ENCODE measurements at regions not wholly inside any gene's neighbourhood (a gene's known extent, or its start where the extent isn't known, plus 50 kb on each side); places are given as distances from the start of the nearest gene placed in this dataset.

DNA sequence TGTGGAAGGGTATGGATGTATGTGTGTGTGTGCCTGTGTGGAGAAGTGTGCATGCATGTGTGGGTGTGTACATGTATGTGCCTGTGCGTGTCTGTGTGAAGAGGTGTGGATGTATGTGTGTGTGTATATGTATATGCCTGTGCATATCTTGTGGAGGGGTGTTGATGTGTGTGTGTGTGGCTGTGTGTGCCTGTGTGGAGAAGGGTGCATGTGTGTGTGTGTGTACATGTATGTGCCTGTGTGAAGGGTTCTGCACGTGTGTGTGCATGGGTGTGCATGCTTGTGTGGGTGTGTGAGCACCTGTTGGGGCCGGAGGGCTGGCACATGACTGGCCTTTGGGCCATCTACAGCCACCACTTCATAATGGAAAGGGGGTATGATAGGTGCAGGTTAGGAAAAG is 291.4 kb downstream of the IRX2 start:
- Histone ChIP-seq H3K4me3 (ENCODE audit: low read length) (no peak overlapping the region), H3K27me3 (ENCODE audit: low read length) (no peaks in the 10 kb centered on the region; the same call in 1 of the 2 replicates), H2AFZ (ENCODE audit: low read length) (no peak overlapping the region), H3K27ac (ENCODE audit: low read length) (no peak overlapping the region), H3K36me3 (ENCODE audit: low read depth, low read length) (no peaks in the 10 kb centered on the region), H3K4me2 (ENCODE audit: low read length) (no peak overlapping the region), H3K4me1 (ENCODE audit: insufficient read depth, low read length) (no peaks in the 10 kb centered on the region), H3K9me2 (replicated peaks; ENCODE audit: low read length) (no peaks in the 10 kb centered on the region), H4K20me1 (ENCODE audit: low read length) (no peaks in the 10 kb centered on the region), H3F3A (ENCODE audit: low read length, unreplicated experiment) (no peaks in the 10 kb centered on the region), H3K79me2 (ENCODE audit: low read length) (no peaks in the 10 kb centered on the region), H3K9ac (ENCODE audit: low read length) (no peak overlapping the region), H3K9me3 (ENCODE audit: low read length) (no peaks in the 10 kb centered on the region)
- no peak for DNase-seq
- ChIA-PET POLR2A (ENCODE audit: unreplicated experiment) (no interaction called here), CTCF (no interaction called here)
- intact Hi-C loops (cut with micrococcal nuclease): no loop called here
- no TSS peak for BruUV-seq (replicated peaks)
- no peak for TF ChIP-seq EZH2 (IDR thresholded peaks at IDR 0.05; ENCODE audit: low read length, unreplicated experiment)
- TF ChIP-seq, protein P1, sequence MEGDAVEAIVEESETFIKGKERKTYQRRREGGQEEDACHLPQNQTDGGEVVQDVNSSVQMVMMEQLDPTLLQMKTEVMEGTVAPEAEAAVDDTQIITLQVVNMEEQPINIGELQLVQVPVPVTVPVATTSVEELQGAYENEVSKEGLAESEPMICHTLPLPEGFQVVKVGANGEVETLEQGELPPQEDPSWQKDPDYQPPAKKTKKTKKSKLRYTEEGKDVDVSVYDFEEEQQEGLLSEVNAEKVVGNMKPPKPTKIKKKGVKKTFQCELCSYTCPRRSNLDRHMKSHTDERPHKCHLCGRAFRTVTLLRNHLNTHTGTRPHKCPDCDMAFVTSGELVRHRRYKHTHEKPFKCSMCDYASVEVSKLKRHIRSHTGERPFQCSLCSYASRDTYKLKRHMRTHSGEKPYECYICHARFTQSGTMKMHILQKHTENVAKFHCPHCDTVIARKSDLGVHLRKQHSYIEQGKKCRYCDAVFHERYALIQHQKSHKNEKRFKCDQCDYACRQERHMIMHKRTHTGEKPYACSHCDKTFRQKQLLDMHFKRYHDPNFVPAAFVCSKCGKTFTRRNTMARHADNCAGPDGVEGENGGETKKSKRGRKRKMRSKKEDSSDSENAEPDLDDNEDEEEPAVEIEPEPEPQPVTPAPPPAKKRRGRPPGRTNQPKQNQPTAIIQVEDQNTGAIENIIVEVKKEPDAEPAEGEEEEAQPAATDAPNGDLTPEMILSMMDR (conservative IDR thresholded peaks at IDR 0.05; ENCODE audit: low read depth, low read length): no peak
- TF ChIP-seq EZH2phosphoT487 (IDR thresholded peaks at IDR 0.05; ENCODE audit: borderline replicate concordance, low read length): no peak
- ATAC-seq: no peak

- ATAC-seq (no peak), DNase-seq (no peak)
- H3K27ac ChIP-seq (ENCODE audit: low read length): no peak overlapping the region
- no peaks in the 10 kb centered on the region for H3K36me3 ChIP-seq (ENCODE audit: low read depth, low read length)
- no peaks in the 10 kb centered on the region for H3K9me3 ChIP-seq (ENCODE audit: low read length)
- no peaks in the 10 kb centered on the region; the same call in 1 of the 2 replicates for H3K27me3 ChIP-seq (ENCODE audit: low read length)
- H3K9ac ChIP-seq (ENCODE audit: low read length): no peak overlapping the region
- intact Hi-C loops (cut with micrococcal nuclease): no loop called here
- no peak overlapping the region for H3K4me3 ChIP-seq (ENCODE audit: low read length)
- TF ChIP-seq, protein P1 (conservative IDR thresholded peaks at IDR 0.05; ENCODE audit: low read depth, low read length): no peak
- TF ChIP-seq EZH2phosphoT487 (IDR thresholded peaks at IDR 0.05; ENCODE audit: borderline replicate concordance, low read length) (no peak), EZH2 (IDR thresholded peaks at IDR 0.05; ENCODE audit: low read length, unreplicated experiment) (no peak)
- POLR2A ChIA-PET (ENCODE audit: unreplicated experiment): no interaction called here
- CTCF ChIA-PET: no interaction called here
- H3F3A ChIP-seq (ENCODE audit: low read length, unreplicated experiment): no peaks in the 10 kb centered on the region
- no peaks in the 10 kb centered on the region for H4K20me1 ChIP-seq (ENCODE audit: low read length)
- no peaks in the 10 kb centered on the region for H3K9me2 ChIP-seq (replicated peaks; ENCODE audit: low read length)
- no TSS peak for BruUV-seq (replicated peaks)
- H3K4me2 ChIP-seq (ENCODE audit: low read length): no peak overlapping the region
- no peaks in the 10 kb centered on the region for H3K79me2 ChIP-seq (ENCODE audit: low read length)
- H2AFZ ChIP-seq (ENCODE audit: low read length): no peak overlapping the region
- no peaks in the 10 kb centered on the region for H3K4me1 ChIP-seq (ENCODE audit: insufficient read depth, low read length)
Observed at GRCh38 chr5:2459251-2459650, 292.2 kb downstream of the IRX2 start.

GRCh38 chr5:2455878-2456277 is 295.6 kb downstream of the IRX2 start:
- Histone ChIP-seq H3K27ac (ENCODE audit: low read length) (no peak overlapping the region), H3K27me3 (ENCODE audit: low read length) (no peaks in the 10 kb centered on the region), H2AFZ (ENCODE audit: low read length) (no peak overlapping the region), H3F3A (ENCODE audit: low read length, unreplicated experiment) (no peaks in the 10 kb centered on the region), H3K9ac (ENCODE audit: low read length) (no peak overlapping the region), H3K9me3 (ENCODE audit: low read length) (0 out of 2 replicates have a peak, but pooled peaks cover 7% of the 10 kb centered on the region), H3K9me2 (replicated peaks; ENCODE audit: low read length) (no peaks in the 10 kb centered on the region), H3K79me2 (ENCODE audit: low read length) (no peaks in the 10 kb centered on the region), H3K4me1 (ENCODE audit: insufficient read depth, low read length) (no peaks in the 10 kb centered on the region), H3K4me2 (ENCODE audit: low read length) (no peak overlapping the region), H3K4me3 (ENCODE audit: low read length) (no peak overlapping the region), H3K36me3 (ENCODE audit: low read depth, low read length) (no peaks in the 10 kb centered on the region), H4K20me1 (ENCODE audit: low read length) (no peaks in the 10 kb centered on the region)
- no peak for DNase-seq
- ChIA-PET POLR2A (ENCODE audit: unreplicated experiment) (no interaction called here), CTCF (no interaction called here)
- BruUV-seq (replicated peaks): no TSS peak
- intact Hi-C loops (cut with micrococcal nuclease): no loop called here
- no peak for TF ChIP-seq EZH2phosphoT487 (IDR thresholded peaks at IDR 0.05; ENCODE audit: borderline replicate concordance, low read length)
- no peak for TF ChIP-seq EZH2 (IDR thresholded peaks at IDR 0.05; ENCODE audit: low read length, unreplicated experiment)
- TF ChIP-seq, protein P1 (conservative IDR thresholded peaks at IDR 0.05; ENCODE audit: low read depth, low read length): no peak
- no peak for ATAC-seq
